Germinal center (tissue), 1 donor: ENCODE measurements at regions not wholly inside any gene's neighbourhood (a gene's known extent, or its start where the extent isn't known, plus 50 kb on each side); places are given as distances from the start of the nearest gene placed in this dataset.

ENCODE experiments used
- DNase-seq: peaks from one replicate; pipeline ENCODE4 v3.0.0; 2012; ENCODE audit warnings: mixed read lengths, low spot score

GRCh38 chr2:205902041-205902899, 183.7 kb downstream of the INO80D start:
- no peak for DNase-seq

DNA sequence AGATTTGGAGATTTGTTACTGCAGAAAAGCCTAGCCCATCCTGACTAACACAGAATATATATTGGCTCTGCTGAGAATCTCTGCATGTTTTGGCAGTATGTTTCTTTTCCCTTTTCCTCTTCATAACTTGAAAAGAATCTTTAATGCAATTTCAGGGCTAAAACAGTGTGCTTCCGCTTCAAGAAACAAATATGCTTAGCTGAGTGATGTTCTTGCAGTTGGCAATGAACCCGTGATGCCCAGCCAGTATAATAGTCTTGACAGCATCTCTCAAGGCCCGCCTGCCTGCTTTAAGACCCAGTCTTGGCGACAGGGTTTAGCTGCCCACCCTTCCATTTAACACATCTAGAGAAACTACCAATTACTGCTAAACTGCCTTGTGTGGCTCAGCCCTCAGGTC, 184.5 kb downstream of the INO80D start:
- no peak for DNase-seq

GRCh38 chr2:205898744-205899143, 187.2 kb downstream of the INO80D start:
- no peak for DNase-seq

DNA sequence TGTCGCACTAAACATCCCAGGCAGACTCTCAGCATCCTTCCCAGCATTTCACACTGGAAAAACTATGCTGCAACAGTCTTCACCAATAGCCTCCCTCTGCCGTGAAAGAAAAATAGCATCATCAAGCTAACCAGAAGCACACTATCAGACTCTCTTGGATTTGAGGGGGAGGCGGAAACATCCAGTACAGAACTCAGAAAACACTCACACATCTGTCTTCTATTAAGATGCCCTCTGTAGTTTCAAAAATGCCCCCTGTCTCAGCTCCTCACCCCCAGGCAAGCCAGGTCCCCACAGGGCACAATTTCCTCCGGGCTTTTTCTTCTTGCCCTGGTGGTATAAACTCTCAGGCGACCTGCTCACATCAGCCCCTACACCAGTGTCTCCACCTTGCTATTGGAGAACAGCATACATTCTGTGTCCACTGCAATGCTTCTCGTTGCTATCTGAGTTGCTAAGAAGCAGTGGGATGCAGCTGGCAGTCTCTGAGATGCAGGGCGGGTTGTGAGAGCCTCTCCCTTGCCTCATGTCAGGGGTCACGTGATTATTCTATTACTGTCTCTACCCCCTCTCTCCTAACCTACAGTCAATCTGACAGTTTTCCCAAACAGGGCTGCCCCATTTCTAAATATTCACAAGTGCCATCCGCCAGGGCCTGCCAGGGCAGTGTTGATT, 189.9 kb downstream of the INO80D start:
- no peak for DNase-seq

GRCh38 chr2:205892665-205893259, 193.2 kb downstream of the INO80D start:
- DNase-seq = no peak

DNA sequence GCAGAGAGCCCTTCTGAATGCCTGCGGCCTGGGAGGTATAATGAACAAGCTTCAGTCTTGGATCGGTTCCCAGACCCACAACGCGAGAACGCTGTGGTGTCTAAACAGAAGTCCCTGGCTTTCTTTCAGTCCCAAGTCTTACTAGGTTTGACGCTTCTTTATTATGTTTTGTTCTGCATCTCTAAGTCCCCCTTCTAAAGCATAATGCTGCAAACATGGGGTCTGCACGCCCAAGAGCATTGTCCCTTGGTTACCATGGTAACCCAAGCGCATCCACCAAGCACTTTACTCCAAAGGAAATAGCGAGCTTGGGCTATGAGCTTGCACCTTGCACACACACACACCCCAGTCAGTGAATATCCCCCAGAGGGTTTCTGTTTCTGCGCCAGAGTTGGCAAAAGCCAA, 193.7 kb downstream of the INO80D start:
- DNase-seq = no peak

DNA sequence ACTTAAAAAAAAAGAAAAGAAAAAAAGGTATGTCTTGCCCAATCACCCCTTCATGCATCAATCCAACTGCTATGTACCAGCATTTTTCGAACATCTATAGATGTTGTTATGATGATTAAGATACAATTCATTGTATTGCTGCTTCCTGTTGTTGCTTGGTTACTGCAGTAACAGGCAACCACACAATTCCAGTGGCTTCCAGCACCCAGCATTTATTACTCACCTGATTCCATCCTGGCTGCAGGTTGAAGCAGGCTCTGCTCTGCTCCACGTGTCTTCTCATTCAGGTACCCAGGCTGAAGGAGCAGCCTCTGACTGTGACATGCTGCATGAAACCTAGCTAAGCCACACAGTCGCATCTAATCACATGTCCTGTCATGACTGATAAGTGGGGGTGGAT, 196.9 kb downstream of the INO80D start:
- no peak for DNase-seq

DNA sequence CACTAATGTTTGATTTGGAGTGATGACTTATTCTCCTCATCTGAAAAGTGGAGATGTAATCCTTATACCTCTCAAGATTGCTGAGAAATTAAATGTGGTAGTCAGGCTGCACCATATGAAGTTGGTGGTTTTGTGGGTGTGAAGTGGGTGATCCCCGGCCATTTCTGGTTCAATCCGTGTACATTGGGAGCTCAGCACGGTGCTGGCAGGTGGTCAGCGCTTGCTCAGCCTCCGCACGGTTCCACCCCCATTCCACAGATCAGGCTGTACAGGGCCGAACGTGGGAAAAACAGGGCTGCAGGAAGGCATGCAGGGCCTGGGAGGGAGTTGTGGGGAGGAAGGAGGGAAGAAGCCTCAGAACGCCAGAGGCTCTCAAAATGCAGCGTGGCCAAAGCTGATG, 198.3 kb downstream of the INO80D start:
- DNase-seq = no peak

DNA sequence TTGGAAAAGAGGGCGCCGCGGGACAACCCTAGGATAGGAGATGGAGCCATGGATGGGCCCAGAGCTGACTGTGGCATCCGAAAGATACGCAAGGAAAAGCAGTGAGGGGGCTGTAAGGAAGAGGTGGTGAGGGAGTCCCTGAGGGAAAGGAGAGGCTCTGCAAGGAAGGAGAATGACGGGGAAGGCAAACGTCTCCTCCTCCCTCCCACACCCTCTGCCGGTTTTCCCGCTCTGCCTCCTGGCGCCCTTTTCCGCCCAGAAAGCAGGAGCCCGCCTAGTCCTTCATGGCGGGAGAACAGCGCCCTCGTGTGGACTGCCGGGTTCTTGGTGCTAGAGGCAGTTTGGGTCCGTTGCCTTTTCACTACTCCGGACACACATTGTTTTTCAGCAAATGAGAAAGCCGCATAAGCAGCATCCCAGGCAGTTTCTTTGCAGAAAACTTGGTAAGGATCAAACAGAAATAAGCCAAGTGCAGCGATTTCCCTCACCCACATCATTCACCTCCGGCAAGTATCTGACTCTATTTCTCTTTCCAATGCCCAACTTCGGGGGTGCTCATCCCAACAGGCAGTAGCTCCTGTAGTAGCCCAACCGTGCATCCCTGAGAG, 200.4 kb downstream of the INO80D start:
- peak; percentile 69 for DNase-seq

GRCh38 chr2:205883965-205884364, 201.7 kb downstream of the NRP2 start:
- no peak for DNase-seq

DNA sequence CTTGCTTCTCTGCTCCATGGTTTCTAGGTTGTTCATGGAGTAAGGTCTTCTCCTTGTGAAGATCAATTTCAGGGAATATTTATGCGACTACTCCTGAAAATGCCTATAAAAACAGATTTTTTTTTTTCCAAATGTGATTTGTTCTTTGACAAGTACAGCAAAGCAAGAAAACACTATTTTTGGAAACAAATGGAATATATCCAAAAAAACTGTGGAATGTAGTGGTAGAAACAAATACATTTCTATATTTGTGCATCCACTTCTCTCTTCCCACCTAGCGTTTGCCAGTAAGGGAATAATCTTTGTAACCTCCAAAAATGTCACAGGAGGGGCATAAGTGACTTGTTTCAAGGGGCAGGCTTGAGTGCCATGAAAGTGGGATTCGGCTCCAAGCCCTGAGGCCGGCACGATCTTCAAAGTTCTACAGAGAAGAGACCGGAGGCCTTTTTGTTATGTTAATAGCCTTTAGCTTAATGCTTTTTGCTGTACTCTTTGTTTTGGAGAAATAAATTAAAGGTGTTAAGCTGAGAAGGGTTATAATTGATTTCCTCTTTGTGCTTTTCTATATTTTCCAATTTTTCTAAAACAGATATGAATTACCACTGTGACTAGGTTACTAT, 200.6 kb downstream of the NRP2 start:
- DNase-seq = no peak

DNA sequence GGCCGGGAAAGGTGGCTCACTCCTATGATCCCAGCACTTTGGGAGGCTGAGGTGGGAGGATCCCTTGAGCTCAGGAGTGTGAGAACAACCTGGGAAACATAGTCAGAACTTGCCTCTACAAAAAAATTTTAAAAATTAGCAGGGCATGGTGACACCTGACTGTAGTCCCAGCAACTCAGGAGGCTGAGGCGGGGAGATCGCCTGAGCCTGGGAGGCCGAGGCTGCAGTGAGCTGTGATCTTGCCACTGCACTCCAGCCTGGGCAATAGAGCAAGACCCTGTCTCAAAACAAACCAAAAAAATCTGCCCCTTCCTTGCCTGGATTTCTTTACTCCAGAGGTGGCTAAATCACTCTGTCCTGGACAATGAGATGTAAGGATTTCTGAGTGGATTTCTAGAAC, 197.7 kb downstream of the NRP2 start:
- no peak for DNase-seq

- no peak for DNase-seq
These were observed 196.9 kb downstream of the NRP2 start for GRCh38 chr2:205878999-205879762.

- no peak for DNase-seq
These were observed 195.2 kb downstream of the NRP2 start for GRCh38 chr2:205877496-205877895.

DNA sequence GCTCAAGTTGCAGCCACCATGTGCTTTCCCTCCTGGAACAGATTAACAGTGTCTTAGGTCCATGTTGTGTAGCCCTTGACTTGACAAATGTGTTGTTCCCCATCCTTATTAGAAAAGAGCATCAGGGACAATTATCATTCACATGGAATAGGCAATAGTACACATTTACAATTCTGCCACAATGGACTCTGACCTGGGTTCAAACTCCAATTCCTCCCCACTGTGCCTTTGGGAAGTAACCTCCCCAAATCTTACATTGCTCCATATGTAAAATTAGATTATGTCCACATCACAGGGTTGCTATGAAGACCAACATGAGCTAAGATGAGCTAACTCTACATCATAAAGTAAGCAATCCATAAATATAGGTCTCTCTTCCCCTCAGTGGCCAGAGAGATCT, 193.8 kb downstream of the NRP2 start:
- DNase-seq = no peak

DNA sequence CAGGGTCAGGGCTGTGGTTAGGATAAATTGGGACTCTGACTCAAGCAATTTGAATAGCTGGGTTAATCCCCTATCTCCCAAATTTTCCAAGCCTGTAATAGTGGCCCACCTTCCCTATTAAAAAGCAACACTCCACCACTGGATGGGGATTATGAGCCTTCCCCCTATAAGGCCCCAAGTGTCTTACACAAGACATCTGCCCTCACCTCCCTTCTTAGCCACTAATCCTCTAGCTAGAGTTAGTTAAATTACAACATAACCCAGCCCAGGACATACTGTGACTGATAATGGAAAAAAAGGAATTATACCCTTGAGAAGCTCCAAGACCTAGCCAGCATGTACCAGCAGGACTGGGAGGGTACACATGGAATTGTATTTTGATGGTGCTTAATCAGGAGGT, 190.4 kb downstream of the NRP2 start:
- DNase-seq = no peak

- no peak for DNase-seq
These were observed 187.1 kb downstream of the NRP2 start for GRCh38 chr2:205869439-205869838.

DNA sequence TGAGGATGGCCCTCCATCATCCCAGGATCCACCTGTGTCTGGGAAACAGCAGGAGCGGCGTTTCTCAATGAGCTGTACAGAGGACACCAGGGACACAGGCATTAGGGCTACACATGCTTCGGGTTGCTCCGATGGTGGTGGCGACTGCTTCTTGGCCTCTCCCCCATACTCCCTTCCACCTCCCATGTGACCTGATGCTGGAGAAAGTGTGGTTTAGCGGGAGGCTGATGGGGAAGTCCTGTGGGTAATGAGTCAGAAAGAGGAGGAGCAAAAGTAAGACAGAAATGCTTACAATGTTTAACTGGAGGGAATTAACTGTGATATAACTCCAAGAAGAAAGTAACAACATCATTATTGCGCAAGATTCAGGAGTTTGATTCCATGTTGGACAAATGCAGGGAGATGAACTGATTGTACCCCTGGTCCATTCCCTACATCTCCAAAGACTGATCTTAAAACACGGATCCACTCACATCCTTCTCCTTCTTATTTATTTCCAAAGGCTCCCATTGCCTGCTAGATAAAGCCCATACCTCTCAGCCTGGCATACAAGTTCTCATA, 186.6 kb downstream of the NRP2 start:
- no peak for DNase-seq

DNA sequence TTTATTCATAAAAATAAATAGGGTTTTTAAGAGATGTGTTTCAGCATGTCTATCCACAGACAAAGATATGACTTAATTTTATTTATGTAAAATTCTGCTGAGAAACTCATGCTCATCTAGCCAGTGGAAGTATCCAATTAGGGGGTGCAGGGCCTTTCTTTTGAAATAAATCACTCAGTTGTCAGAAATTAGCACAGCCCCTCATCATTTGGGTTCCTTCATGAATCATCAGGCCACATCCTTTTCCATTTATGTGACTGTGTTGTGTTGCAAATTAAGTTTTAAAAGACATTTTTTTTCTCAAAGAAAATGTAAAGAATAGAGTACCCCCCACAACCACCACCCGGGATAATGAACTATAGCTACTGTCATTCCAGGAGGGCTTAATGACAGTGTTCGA, 185.8 kb downstream of the NRP2 start:
- DNase-seq = no peak

DNA sequence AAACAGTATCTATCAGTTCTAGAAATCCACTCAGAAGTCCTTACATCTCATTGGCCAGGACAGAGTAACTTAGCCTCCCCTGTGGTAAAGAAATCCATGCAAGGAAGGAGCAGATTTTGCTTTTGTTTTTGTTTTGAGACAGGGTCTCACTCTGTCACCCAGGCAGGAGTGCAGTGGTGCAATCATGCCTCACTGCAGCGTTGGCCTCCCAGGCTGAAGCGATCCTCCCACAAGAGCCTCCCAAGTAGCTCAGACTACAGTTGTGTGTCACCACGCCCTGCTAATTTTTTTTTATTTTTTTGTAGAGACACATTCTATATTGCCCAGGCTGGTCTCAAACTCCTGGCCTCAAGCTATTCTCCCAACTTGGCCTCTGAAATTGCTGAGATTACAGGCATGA, 185.1 kb downstream of the NRP2 start:
- no peak for DNase-seq

- DNase-seq = no peak
These were observed 183.7 kb downstream of the NRP2 start for GRCh38 chr2:205865905-205866441.
